Hypothalamus (tissue), 51 donors: ENCODE measurements at regions not wholly inside any gene's neighbourhood (a gene's known extent, or its start where the extent isn't known, plus 50 kb on each side); places are given as distances from the start of the nearest gene placed in this dataset.

Experiments used
- DNase-seq, 51 donors: peaks; one replicate each; lab custom pipeline; 2025; lab: John Stamatoyannopoulos, UW

GRCh38 chr16:86791287-86792035, 213.1 kb downstream of the FOXL1 start:
- no peak for DNase-seq

GRCh38 chr16:86794216-86794864, 216.0 kb downstream of the FOXL1 start:
- no peak for DNase-seq

- no peak for DNase-seq
Observed at GRCh38 chr16:86797700-86798099, 219.4 kb downstream of the FOXL1 start.

GRCh38 chr16:86798247-86799041, 220.1 kb downstream of the FOXL1 start:
- no peak for DNase-seq

- DNase-seq = no peak
Observed at GRCh38 chr16:86799367-86799766, 221.0 kb downstream of the FOXL1 start.

- no peak for DNase-seq
Observed at GRCh38 chr16:86800894-86801293, 222.5 kb downstream of the FOXL1 start.

- DNase-seq = no peak
Observed at GRCh38 chr16:86802013-86802412, 223.7 kb downstream of the FOXL1 start.

- DNase-seq = no peak
Observed at GRCh38 chr16:86805188-86805587, 226.8 kb downstream of the FOXL1 start.

GRCh38 chr16:86806181-86806837, 228.0 kb downstream of the FOXL1 start:
- DNase-seq = no peak

- no peak for DNase-seq
Observed at GRCh38 chr16:86806838-86807351, 228.5 kb downstream of the FOXL1 start.

GRCh38 chr16:86808863-86809444, 230.6 kb downstream of the FOXL1 start:
- no peak for DNase-seq

- no peak for DNase-seq
Observed at GRCh38 chr16:86809458-86809955, 231.2 kb downstream of the FOXL1 start.

GRCh38 chr16:86810062-86810461, 231.7 kb downstream of the FOXL1 start:
- no peak for DNase-seq

- no peak for DNase-seq
Observed at GRCh38 chr16:86812363-86812970, 234.1 kb downstream of the FOXL1 start.

- DNase-seq = no peak
Observed at GRCh38 chr16:86814256-86814655, 235.9 kb downstream of the FOXL1 start.

- no peak for DNase-seq
Observed at GRCh38 chr16:86816930-86817625, 238.7 kb downstream of the FOXL1 start.

- no peak for DNase-seq
Observed at GRCh38 chr16:86818671-86819532, 240.6 kb downstream of the FOXL1 start.

GRCh38 chr16:86819533-86819892, 241.2 kb downstream of the FOXL1 start:
- no peak for DNase-seq
